K562 (cell line): ENCODE measurements at regions not wholly inside any gene's neighbourhood (a gene's known extent, or its start where the extent isn't known, plus 50 kb on each side); places are given as distances from the start of the nearest gene placed in this dataset.

Experiments used
- CHD7 ChIP-seq: fragments of 200-600 bp; sonication (generic); IDR thresholded peaks from one replicate; pipeline ENCODE4 v1.6.1; 2012; ENCODE audit warnings: mild to moderate bottlenecking, low read depth, low read length, inconsistent platforms
- CREB5 ChIP-seq: fragments of 250-450 bp; sonication (Bioruptor Pico); IDR thresholded peaks from 2 replicates; pipeline ENCODE4 v1.5.0; 2020; ENCODE audit warnings: mild to moderate bottlenecking
- ZNF512 ChIP-seq: IDR thresholded peaks from 2 replicates; pipeline ENCODE4 v1.6.1; 2016; ENCODE audit warnings: missing genetic modification characterization, missing compliant biosample characterization

GRCh38 chr3:153889905-153890334 lies 231.3 kb upstream of the ARHGEF26 start (continued):
- TF ChIP-seq CHD7 = no peak
- TF ChIP-seq CREB5 = no peak
- TF ChIP-seq ZNF512 (tag) = no peak
